Calu3 (cell line): ENCODE measurements at regions not wholly inside any gene's neighbourhood (a gene's known extent, or its start where the extent isn't known, plus 50 kb on each side); places are given as distances from the start of the nearest gene placed in this dataset.
"Not testable (repeated sequence)": the region's sequence is repeated elsewhere in the genome, so short reads cannot be mapped to it uniquely, and the experiment has no call there.

Experiments
- BruUV-seq: library from RNA; stranded (reverse); fragments of 400-500 nt; replicated peaks from 2 replicates; lab custom pipeline; 2021; lab: Mats Ljungman, UMichigan
- CTCF ChIA-PET: fragments of 300-600 bp; sonication (Branson Sonifier 250); formaldehyde crosslinking; loops from one replicate; lab custom pipeline; 2022; ENCODE audit warnings: antibody characterized with exemption; lab: Charles Lee
- DNase-seq: peaks from one replicate; pipeline ENCODE4 v3.0.0; 2022
- H3K27ac Mint-ChIP-seq: one replicate; pipeline ENCODE4 v1.8.0; 2022; ENCODE audit warnings: mixed read lengths; ENCODE audit not compliant: unreplicated experiment
- H3K27me3 Mint-ChIP-seq: one replicate; pipeline ENCODE4 v1.8.0; 2022; ENCODE audit warnings: mixed read lengths; ENCODE audit not compliant: unreplicated experiment
- H3K36me3 Mint-ChIP-seq: one replicate; pipeline ENCODE4 v1.8.0; 2022; ENCODE audit warnings: mild to moderate bottlenecking, moderate library complexity, mixed read lengths; ENCODE audit not compliant: insufficient read depth, unreplicated experiment
- H3K4me1 Mint-ChIP-seq: one replicate; pipeline ENCODE4 v1.8.0; 2022; ENCODE audit warnings: mild to moderate bottlenecking, low read depth, mixed read lengths; ENCODE audit not compliant: unreplicated experiment
- H3K4me3 Mint-ChIP-seq: one replicate; pipeline ENCODE4 v1.8.0; 2022; ENCODE audit warnings: mild to moderate bottlenecking, low read depth, moderate library complexity, mixed read lengths; ENCODE audit not compliant: unreplicated experiment
- H3K9me3 Mint-ChIP-seq: one replicate; pipeline ENCODE4 v1.8.0; 2022; ENCODE audit warnings: low read depth, mixed read lengths; ENCODE audit not compliant: unreplicated experiment
- CTCF ChIP-seq: fragments of 200-600 bp; IDR thresholded peaks from one replicate; pipeline ENCODE4 v1.8.0; 2022; ENCODE audit warnings: antibody characterized with exemption; ENCODE audit not compliant: unreplicated experiment
- intact Hi-C: fragments of 100-400 bp; cut with micrococcal nuclease; formaldehyde crosslinking; loops from one replicate; pipeline ENCODE4 v1.10.0; 2022; ENCODE audit not compliant: unreplicated experiment

GRCh38 chr10:36003031-36003600 lies 361.0 kb upstream of the FZD8 start:
- Mint-ChIP-seq H3K36me3 (no peaks in the 10 kb centered on the region), H3K9me3 (peaks cover 15% of the 10 kb centered on the region), H3K27me3 (no peaks in the 10 kb centered on the region), H3K4me1 (no peaks in the 10 kb centered on the region), H3K27ac (no peak overlapping the region), H3K4me3 (no peak overlapping the region)
- CTCF ChIA-PET: interaction anchor here (0.7 kb wide), 1 partner anchor 276 kb away, joined by 3 read pairs; no protein-coding TSS in a partner anchor
- TF ChIP-seq CTCF: no peak
- BruUV-seq: no TSS peak
- no peak for DNase-seq
- intact Hi-C loops: no loop called here

- Mint-ChIP-seq H3K27ac (no peak overlapping the region), H3K27me3 (no peaks in the 10 kb centered on the region), H3K4me1 (no peaks in the 10 kb centered on the region), H3K36me3 (no peaks in the 10 kb centered on the region), H3K9me3 (peaks cover 14% of the 10 kb centered on the region), H3K4me3 (no peak overlapping the region)
- intact Hi-C loops: no loop called here
- no peak for DNase-seq
- no TSS peak for BruUV-seq
- CTCF ChIA-PET: no interaction called here
- no peak for TF ChIP-seq CTCF
These were observed 360.3 kb upstream of the FZD8 start for GRCh38 chr10:36002445-36002844.

- H3K4me1 Mint-ChIP-seq, DNase-seq, CTCF ChIA-PET, H3K4me3 Mint-ChIP-seq, intact Hi-C loops, H3K36me3 Mint-ChIP-seq, H3K27ac Mint-ChIP-seq, H3K27me3 Mint-ChIP-seq, BruUV-seq: not testable (repeated sequence)
- H3K9me3 Mint-ChIP-seq: peaks cover 17% of the 10 kb centered on the region
These were observed 358.7 kb upstream of the FZD8 start for GRCh38 chr10:36000754-36001153.

GRCh38 chr10:35998026-35998425 lies 355.9 kb upstream of the FZD8 start:
- Mint-ChIP-seq H3K4me3 (no peak overlapping the region), H3K36me3 (no peaks in the 10 kb centered on the region), H3K27ac (no peak overlapping the region), H3K27me3 (no peaks in the 10 kb centered on the region), H3K9me3 (peaks cover 14% of the 10 kb centered on the region), H3K4me1 (no peaks in the 10 kb centered on the region)
- intact Hi-C loops: no loop called here
- no peak for TF ChIP-seq CTCF
- CTCF ChIA-PET: no interaction called here
- no peak for DNase-seq
- no TSS peak for BruUV-seq

- CTCF ChIA-PET: no interaction called here
- no TSS peak for BruUV-seq
- intact Hi-C loops: no loop called here
- Mint-ChIP-seq H3K4me3 (no peak overlapping the region), H3K9me3 (peaks cover 5% of the 10 kb centered on the region), H3K27ac (no peak overlapping the region), H3K4me1 (no peaks in the 10 kb centered on the region), H3K36me3 (no peaks in the 10 kb centered on the region), H3K27me3 (no peaks in the 10 kb centered on the region)
- TF ChIP-seq CTCF: no peak
- no peak for DNase-seq
These were observed 353.4 kb upstream of the FZD8 start for GRCh38 chr10:35995485-35995884.
